HS-27A (cell line): ENCODE measurements at regions not wholly inside any gene's neighbourhood (a gene's known extent, or its start where the extent isn't known, plus 50 kb on each side); places are given as distances from the start of the nearest gene placed in this dataset.
"Not testable (repeated sequence)": the region's sequence is repeated elsewhere in the genome, so short reads cannot be mapped to it uniquely, and the experiment has no call there.

ENCODE experiments used
- DNase-seq: peaks from one replicate; pipeline ENCODE4 v3.0.0-alpha.2; 2012; ENCODE audit warnings: low read depth, missing footprints

DNA sequence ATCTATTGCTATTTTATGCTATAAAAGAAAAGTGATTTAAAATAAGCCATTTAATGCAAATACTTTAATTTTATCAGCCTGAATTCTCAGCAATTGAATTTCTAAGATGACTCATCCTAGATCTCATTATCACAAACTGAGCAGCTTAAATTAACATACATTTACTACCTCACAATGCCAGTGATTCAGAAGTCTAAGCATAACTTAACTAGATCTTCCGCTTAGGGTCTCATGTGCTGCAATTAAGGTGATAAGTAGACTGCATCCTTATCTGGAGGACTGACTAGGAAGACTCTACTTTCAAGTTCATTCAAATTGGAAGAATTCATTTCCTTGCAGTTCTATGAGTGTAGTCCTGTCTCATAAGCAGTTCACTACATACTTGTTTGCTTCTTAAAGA is 286.6 kb downstream of the COL11A1 start:
- no peak for DNase-seq

DNA sequence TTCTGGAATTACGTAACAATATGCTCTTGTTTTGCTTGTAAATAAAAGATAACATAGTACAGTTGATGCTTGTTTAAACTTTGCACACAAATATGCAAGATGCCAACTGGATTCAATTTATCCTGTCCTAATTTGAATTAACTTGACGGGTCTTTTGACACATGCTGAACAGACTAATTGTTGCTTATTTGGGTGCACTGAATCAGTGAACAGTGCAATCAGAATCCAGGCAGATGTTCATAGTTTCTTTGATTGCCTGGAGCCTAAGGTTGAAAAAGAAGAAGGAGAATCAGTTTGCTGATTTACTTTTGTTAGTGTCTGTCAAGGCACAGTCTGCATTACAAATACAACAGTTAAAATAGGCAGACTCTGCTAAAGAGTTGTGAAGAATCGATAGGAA is 307.9 kb downstream of the COL11A1 start:
- DNase-seq: no peak

DNA sequence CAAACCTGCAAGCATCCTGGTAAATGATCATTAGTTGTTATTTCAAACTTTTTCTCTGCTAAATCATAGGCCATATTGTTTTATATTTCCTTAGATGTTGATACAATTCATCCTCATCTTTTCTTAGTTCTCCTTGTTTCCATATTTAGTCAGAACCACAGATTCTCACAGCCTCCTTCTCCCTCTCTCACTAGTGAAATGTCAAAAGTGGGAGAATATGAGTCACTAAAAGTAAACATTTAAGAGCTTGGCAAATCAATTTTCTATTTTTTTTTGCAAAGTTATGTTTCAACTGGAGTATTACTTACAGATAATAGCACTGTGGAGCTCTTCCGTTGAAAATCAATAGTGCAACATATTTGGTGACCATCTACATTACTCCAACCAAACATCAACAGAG is 308.8 kb downstream of the COL11A1 start:
- no peak for DNase-seq

DNA sequence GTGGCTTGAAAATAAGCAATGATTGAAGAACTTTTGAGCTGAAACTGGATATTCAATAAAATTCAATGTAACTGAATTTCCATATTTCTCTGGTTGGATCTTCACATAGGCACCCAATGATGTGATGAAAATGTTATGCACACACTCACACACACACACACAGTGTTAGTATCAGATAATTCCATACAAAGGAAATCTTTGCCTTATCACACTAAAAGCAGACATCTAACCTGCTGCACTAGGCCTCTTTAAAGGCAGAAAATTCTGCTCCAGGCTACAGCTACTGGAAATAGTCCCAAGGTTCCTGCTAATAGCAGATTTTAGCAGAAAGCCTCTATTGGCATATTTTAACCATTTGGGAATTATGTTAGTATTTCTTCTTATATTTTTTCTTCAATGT is 309.6 kb downstream of the COL11A1 start:
- DNase-seq: no peak

DNA sequence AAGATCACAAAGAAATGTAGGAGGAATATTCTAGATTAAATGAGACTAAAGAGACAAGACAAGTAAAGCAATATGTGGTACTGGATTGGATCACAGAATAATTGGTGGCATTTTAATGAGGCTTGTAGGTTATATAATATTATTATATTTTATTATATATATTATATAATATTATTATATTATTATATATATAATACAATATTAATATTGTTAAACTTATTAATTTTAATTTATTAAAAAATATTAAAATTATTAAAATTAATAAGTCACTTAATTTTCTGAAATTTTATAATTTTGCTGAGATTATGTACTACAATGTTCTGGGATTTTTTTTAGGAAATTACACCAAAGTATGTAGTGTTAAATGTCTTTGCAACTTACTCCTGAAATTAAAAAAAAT is 311.9 kb downstream of the COL11A1 start:
- no peak for DNase-seq

DNA sequence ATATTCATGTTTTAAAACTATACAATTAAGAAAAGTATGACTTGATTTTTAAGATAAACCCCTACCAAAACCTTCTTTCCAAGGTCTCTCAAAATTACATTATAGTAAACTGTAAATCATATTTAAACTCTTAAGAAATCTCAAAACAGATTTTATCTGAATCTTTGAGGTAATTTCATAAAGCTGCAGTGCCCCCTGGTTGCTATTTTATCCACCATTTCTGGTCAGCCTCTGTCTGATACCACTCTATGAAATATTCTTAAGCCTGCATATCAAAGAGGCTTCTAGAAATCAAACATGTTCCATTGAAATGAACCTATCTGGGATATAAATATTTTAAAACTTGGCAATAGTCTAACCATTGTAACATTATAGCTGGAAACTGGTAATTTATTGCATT is 317.3 kb downstream of the COL11A1 start:
- DNase-seq: no peak

DNA sequence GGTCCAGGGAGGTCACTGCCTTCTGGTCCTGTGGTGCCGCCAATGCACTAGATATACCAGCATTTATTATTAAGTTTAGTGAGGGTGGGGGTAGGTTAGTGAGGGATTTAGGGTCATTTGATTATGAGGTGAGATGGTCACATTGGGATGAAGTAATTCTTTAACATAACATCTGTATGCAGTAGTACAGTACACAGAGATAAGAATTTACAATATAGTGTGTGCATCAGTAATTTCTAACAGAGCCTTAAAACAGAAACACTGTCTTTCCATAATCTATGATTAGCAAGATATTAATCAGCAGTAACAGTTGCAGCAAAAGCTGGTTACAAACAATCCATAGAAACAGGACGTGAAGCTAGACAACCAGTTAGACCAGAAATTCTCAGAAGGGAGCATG is 318.4 kb downstream of the COL11A1 start:
- DNase-seq: not testable (repeated sequence)

DNA sequence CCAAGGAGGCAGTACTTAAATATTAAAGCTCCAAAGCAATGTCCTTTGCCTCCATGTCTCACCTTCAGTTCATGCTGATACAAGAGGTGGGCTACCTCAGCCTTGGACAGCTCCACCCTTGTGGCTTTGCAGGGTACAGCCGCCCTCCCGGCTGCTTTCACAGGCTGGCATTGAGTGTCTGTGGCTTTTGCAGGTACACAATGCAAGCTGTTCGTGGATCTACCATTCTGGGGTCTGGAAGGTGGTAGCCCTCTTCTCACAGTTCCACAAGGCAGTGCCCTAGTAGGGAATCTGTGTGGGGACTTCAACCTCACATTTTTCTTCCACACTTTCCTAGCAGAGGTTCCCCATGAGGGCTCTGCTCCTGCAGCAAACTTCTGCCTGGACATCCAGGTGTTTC is 324.8 kb downstream of the COL11A1 start:
- no peak for DNase-seq

DNA sequence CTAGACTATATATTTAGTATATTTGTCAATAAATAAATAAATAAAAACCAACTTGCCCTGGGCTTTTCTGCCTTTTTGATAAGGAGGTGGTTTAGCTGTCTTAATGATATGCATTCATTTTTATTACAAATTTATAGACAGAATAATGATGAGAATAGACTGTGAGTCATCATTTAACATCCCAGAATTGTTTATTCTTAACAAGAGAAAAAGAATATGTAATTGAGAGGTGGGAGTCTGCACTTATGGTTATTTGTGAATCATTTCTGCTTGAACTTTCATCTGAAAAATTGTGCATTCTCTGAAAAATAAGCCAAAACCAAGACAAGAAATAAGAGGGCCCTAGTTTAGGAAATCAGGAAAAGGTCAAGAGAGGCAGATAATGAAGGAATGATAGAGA is 326.2 kb downstream of the COL11A1 start:
- no peak for DNase-seq

DNA sequence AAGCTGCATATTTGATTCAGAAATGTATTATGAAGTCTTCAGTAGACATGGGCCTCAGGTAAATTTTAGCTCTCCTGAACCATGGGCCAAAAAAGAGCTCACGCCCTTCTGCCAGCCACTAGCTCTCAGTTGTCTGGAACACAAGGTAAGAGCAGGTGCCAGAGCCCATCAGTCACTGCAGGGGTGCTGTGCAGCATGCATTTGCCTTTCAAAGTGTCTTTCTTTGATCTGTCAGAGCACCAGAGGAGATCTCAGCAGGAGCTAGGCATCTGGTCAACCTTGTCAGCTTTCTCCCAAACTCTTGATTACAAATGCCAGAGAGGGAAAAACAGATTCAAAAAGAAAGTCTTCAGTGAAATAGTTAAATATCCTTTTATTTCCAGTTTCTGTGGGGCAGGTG is 332.3 kb downstream of the COL11A1 start:
- DNase-seq: no peak

DNA sequence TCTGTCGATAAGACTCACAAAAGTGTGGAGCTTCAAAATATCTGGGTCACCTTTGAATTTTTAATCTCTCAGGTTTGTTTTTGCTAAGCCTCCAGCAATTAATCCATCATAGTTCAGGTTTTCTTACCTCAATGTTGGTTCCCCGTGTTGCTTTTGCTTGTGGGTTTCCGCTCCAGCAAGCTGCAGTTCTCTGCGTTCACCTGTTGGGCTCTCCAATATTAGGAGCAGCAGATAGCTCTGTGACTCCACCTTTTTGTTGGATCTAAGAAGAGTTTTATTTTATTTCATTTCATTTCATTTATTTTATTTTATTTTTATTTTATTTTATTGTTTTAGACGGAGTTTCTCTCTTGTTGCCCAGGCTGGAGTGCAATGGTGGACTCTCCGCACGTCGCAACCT is 335.5 kb downstream of the COL11A1 start:
- no peak for DNase-seq

DNA sequence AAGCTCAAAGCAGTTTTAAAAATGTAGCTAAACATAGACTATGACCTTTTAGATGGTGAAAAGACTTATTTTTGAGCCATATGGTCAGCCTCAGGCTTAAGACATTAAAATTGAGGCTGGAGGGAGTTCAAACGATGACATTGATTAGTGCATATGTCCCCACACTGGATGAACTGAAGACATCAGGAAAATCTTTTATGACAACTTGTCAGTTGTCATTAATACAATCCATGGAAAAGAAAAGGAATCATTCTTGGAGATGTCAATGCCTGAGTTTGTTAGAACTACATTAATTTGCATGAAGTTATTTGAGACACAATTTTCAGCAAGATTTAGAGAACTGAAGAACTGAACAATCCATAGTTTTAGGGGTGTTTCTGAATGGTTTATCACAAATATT is 349.9 kb downstream of the COL11A1 start:
- DNase-seq: no peak

DNA sequence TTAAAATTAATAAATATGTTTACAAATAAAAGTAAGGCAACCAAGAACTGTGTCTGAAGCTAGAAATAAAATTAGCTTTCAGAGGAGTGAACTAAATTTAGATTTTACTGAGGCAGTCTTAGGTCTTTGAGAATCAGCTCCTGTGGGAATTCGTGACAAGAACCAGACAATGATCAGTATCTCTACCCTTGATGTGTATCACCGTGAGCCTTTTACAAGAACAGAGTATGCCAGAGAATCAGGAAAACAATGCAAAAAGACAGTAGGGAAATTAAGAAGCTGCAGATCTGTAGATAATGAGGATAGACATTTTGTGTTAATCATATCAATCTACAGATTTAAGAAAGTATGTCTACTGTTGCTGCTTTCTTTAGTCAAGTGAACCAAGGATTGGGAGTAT is 351.0 kb downstream of the COL11A1 start:
- no peak for DNase-seq

DNA sequence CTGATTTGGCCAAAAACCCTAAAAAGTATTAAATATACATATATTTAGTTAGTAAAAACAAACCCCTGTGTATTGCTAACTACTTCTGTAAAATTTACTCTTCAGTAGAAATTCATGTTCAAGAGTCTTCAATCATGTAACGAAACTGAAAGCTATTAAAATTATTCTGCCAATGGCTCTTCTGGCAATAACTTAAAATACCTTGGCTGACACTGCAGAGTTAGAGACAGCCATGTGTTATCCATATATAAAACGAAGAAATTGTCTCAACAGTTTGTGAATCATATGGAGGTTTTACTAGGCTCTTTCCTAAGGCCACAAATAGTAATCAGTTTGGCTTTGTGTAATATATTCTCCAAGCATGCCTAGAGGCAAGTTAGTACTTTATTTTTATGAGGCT is 357.2 kb downstream of the COL11A1 start:
- no peak for DNase-seq

DNA sequence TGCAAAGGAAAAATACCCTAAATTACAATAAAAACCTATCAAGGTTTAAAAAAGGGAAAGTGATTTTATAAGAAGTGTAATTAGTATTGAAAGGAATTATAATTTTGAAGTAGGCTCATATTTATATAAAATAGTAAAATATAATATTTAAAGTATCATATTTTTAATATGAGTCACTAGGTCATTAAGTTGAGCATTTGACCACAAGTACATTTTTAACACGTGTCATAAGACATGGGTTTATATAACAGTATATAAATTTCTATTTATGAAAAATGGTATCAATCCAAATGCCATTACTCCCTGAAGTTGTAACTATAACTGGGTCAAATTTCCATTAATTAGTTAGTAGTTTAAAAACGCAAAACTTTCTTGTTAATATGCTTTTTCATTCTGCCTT is 365.9 kb downstream of the COL11A1 start:
- no peak for DNase-seq

DNA sequence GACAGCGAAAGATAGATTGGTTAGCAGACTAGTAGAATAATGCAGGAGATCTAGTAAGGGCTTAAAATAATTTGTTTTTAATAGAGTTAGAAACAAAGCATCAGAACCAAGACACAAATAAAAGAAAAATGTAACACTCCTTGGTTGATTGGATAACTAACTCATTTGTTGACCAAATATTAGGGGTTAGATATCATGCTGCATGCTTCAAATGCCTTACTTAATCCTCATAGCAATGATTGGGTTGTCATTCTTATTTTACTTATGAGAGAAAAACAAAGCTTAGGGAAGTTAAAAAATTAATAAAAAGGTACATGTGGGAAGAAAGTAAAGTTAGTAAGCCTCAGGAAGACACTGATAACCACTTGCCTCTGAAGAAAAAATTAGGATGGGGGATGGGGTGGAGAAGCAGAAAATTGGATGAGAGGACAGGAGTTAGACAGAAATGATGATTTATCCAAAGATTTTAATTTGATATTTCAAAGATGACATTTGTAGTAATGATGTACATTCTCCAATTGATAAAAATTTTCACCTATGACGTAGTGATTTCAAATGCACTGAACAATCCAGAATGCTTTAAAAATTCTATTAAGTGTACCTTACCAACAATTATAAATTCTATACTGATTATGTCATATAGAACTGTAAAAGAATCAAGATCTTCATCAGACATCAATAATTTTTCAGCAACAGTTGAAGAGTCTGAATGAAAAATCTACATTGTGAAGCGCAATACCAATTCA is 374.7 kb downstream of the COL11A1 start:
- DNase-seq: no peak

DNA sequence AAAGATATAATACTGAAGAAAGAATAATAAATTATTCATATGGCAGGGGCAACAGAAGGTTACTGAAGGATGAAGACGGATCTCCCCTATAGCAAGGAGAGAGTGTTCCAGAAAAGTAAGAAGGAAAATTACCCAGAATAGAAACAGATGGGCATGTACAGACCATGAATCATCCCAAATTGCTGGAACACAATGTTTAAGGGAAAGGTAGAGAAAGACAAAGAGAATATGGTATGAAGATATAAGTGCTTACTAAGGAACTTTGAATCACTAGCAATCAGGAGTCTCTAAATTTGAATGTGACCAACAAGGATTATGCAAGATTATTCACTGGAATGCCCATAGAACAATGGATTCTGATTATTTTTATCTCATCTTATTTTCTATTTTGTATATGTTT is 375.4 kb downstream of the COL11A1 start:
- no peak for DNase-seq

DNA sequence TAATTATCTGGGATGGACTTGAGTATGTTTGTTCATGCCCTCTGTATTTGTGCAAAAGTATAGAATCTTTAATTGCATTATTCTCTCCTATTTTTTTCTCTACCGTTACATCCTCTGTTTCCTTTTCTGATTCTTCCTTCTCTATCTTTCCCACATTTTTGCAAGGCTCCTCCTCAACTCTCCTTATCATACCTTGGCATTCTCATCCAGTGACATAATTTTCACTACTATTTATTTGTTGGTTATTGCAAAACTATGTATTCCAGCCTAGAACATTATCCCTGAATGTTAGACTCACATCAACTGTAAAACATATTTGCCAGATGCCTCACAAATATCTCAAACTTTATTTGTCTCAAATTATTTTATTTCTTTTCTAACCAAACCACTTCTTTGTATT is 381.9 kb downstream of the COL11A1 start:
- DNase-seq: no peak

DNA sequence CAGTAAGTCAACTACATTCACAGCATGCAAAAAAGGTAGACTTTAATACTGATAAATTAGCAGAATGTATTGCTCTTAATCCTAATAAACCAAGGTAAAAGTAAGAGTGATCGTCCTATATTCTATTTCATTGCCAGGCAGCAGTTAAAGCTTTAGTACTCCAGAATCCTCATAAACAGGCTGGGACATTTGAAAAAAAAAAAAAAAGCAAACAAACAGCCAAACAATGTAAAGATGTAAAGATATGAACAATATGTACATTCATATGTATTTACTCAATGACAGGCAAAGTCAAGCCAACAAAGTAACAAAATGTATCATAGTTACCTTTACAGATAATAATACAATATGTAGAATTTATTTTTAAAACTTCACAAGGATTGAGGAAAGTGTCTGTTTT is 383.6 kb downstream of the COL11A1 start:
- DNase-seq: no peak

DNA sequence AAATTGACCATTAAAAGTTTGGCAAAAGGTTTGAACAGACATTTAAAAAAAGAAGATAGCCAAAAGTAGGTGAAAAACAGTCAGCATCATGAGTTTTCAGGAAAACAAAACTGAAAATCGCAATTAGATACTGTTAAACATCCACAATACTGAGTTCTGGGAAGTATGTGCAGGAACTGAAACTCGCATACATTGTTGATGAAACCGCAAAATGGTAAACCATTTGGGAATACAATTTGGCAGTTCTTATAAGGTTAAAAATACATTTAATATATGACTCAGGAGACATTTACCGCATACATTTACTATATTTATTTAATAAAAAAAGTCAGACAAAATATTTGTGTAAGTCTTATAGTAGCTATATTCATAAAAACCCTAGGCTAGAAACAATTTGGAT is 393.2 kb downstream of the COL11A1 start:
- DNase-seq: no peak

DNA sequence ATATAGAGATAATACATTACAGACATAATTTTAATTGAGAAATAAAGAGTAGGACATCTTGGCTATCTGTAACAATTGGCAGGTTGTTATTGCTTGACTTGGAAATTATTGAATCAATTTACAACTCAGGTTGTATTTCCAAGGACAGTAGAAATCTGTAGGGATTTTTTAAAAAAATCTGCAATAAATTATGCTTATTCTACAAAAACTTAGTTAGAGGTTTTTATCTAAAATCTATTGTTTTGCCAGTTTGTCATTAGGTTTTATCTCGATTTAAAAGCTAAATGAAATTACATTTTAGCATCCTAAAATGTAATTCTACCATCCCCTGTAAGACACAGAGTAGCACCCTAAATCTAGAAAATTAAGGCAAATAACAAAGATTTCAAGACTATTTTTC is 408.8 kb downstream of the COL11A1 start:
- no peak for DNase-seq

DNA sequence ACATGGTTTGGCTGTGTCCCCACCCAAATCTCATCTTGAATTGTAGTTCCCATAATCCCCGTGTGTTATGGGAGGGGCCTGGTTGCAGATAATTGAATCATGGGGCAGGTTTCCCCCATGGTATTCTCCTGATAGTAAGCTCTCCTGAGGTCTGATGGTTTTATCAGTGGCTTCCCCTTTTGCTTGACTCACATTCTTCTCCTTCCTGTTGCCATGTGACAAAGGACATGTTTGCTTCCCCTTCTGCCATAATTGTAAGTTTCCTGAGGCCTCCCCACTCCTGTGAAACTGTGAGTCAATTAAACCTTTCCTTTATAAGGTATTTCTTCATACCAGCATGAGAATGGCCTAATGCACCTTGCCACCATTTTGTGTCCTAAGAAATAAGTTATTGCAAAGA is 415.0 kb downstream of the COL11A1 start:
- no peak for DNase-seq

DNA sequence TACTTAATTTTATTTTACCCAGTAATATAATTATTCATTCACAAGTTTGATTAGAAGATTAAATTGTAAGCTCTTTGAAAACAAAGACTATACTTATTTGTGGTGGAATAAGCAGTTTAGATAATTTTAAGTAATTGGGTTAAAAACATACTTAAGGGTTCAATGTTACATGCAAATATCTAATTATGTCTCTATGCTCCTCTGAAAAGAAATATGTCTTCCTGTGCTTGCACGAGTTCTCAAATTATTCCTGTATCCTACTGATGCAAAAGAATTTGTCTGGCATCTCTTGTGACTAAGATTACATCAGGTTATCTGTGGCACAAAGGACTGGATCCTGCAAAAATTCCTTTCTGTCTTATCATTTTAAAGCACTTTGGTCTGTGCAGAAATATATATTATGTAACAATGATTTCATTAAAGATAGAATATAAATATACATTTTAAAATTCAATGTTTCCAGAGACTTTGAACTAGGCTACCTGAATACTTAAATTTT is 416.7 kb downstream of the COL11A1 start:
- DNase-seq: no peak

DNA sequence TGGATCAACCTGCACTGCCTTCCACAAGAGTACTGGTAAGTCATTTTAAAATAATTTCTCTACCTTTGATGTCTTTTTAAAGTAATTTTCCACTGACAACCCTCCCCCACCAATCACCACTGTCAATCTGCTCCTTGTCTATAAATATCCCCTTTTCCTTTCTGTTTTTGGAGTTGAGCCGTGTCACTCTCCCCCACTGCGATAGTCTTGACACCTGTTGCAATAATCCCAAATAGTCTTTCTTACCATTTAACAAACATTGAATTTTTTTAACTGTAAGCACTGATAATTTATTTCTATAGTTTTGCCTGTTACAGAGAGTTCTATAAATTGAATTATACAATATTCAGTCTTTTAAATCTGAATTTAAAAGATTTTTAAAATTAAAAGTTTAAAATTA is 420.9 kb downstream of the COL11A1 start:
- DNase-seq: no peak

DNA sequence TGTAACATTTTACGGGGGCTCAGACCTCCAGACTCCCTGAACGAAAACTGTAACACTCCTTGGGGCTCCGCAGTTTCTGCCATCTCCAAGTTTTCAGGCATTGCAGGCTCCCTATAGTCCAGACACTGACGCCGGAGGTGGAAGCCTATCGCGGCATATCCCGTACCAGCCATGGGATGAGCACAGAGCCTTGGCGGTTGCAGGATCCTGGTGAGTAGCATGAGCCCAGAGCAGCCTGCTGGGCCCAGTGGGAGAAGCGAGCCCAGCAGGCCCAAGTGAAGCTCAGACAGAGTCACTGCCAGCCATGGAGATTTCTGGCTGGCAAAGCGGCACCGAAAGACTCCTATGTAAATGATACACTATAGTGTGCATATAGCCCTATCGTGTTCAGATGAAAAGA is 446.8 kb downstream of the COL11A1 start:
- DNase-seq: no peak
